Pons (tissue), 1 donor: ENCODE measurements at regions not wholly inside any gene's neighbourhood (a gene's known extent, or its start where the extent isn't known, plus 50 kb on each side); places are given as distances from the start of the nearest gene placed in this dataset.

Experiments
- DNase-seq: peaks from one replicate; pipeline ENCODE4 v3.0.0-alpha.2; 2016; ENCODE audit warnings: low spot score

DNA sequence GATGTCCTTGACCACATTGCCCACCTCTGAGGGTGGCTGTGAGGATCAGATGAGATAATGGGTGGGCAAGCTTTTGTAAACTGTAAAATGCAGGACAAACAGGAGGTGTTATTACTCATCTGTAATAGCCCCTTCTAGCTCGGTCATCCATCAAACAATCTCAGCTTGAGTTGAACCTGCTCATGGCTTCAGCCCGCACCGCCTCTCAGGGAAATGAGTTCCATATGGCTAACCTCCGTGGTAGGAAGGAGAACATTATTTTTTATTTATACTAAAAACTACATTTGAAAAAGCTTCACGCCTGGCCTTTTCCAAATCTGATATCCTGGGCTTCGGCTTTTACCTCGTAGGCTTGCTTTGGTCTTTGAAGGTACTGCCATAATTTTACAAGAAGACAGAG lies 116.2 kb upstream of the USP24 start:
- DNase-seq: no peak

DNA sequence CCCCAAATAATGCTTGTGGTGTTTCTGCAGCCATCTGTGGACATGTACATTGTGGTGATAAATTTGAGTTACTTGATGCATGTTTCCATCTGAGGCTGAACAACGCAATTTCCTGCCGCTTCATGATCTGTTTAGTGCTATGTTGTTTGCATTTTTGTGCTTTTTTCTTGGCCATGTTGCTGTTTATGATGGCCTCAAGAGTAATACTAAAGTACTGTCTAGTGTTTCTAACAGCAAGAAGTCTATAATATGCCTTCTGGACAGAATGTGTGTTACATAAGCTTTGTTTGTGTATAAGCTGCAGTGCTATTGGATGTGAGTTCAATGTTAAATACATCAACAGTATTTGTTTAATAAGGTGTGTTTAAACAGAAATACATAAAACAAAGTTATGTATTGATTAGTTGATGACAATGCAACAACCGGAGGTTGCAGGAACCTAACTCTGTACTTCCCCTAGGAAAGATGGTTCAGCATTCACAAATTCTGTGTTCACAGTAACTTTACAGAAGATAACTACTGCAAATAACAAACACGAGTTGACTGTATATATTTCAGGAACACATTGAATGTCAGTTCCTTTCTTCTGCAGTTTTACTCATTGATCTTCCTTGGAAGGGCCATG lies 114.8 kb upstream of the USP24 start:
- DNase-seq: no peak

DNA sequence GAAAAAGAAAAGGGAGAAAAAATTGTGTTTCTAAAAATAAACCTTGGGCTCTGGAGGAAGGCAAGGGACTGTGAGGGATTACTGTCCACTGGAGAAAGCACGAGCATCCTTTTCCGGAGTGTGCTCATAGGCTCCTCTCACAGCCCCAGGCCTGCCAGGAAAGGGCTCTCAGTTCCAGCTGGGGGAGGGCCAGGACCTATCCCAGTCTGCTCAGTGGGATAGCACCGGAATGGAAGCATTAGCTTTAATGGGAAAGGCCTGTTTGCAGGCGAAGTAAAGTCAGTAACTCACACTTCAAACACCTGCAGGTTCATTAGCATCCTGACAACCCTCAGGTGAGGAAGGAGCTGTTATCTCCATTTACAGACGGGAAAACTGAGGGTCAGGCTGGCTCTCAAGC lies 113.9 kb upstream of the USP24 start:
- DNase-seq: no peak

DNA sequence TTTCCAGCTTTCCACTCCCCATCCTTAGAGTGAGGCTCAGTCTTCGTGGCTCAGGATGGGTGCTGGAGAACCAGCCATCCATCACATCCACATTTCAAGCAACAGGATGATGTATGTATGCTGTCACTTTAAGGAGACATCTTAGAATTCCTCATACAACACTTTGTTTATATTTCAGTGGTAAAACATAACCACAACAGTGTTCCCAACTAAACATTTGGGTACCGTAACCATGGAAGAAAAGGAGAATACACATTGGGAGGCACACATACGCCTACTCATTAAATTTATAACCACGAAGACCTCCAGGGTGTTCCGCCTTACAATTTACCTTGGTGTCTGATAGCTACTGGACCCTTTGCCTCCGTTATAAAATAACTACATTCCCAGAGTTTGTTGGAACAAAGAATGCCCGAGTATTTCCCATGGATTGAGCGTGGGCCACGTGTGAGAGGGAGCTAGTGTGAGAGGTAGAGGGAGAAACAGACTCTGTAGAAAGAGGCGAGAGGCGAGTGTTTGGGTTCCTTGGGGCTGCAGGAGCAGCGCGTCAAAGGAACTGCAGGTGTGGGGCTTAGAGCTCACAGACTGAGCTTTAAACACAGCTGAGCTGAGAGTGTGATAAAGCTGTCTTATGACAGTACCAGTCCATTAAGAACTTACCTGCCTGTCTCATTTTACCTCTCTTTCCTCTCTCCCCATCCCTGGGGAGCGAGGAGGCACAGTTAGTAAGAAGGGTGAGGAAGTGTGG lies 111.5 kb upstream of the USP24 start:
- no peak for DNase-seq

DNA sequence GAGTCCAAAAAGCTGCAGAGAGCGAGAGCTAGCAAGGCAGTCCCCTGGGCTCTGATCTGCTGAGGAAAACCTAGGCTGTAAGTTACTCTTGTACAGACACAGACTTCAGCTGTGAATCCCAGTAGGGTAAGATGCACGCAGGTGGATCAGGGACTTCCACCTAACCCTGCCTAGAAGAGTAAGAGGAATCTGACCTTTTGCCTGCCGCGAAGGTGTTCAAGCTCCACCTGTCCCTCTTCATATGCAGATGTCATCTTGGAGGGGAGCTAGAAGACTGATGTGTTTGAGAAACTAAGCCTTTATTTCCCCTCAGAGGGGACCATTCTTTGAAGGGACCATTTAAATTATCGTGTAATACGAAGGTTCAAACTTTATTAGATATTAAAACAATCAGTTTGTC lies 108.6 kb upstream of the USP24 start:
- no peak for DNase-seq

DNA sequence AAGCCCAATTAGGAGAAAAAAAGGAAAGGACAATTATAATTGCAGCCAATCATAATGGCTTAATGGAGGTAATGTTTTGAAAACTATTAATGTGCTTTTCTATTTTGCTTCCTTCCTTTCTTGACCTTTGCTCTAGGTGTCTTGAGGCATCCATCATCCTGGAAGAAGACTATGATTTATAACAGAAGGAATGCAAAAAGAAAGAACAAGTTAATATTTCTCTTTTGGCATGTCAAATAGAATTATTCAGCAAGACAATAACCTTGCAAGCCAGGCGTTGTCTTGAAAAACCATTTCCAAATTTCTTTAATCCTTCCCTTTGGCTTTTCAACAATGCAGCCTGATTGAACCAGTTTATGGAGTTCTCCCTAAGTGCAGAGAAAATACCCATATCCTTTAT lies 107.7 kb upstream of the USP24 start:
- DNase-seq: no peak

DNA sequence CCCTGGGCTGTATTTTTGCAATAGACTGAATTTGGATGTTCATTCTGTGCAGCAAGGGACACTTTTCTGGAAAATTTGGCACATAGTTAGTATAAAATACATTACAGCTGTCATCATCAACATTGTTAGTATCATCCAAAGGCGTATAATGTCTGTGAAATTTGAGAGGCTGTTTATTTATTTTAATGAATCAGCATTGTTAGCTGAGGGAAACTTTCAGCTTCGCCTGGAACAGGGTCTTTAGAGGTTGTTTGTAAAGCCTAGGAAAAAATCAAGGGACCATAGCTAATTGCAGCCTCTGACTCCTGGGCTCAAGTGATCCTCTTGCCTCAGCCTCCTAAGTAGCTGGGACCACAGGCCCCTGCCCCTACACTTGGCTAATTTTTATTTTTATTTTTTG lies 106.8 kb upstream of the USP24 start:
- DNase-seq: no peak

DNA sequence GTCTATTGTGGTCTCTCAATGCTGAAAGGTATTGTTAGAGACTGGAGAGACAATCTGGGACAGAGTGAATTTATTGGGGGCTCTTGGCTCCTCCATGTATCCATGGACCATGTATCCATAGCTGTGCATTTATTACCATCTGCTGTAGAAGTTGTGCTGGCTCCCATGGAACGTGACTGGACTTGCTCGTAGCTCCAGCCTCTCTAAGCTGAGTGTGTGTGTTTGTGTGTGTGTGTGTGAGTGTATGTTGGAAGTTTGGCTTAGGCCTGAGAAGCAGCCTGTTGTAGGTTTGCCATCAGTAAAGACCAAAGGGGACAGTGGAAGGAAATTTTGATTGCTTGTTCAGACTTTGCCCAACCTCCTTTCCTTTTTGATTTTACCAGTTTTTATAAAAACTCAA lies 105.7 kb upstream of the USP24 start:
- no peak for DNase-seq

DNA sequence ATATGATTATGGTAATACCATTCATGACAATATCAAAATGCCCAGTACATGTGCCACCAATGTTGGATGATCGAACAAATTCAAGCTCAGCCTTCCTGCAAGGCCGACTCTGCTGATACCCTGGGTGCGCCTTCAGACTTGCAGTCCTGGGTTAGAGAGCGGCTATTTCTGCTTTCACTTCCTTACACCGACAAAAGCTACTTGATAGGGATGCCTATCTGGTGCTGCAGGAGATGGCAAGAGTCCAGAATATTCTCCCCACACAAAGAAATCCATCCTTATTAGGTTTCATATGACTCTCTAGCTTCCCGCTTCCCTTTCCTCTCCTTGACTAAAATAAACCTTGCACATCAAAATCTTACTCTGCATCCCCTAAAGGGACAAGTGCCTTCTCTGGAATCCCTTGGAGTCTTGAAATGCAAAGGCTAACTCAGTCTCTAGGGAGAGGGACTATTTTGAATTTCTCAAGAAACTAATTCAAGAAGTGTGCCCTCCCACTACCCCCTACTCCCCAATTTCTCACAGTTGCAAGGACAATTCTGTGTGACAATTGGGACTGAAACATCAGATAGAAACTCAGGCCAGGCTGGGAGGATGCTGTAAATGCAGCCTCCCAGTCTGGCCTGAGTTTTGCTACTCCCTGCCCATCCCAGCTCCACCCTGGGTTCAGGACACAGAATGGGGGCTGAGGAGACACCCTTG lies 103.1 kb upstream of the USP24 start:
- DNase-seq: peak; percentile 40

DNA sequence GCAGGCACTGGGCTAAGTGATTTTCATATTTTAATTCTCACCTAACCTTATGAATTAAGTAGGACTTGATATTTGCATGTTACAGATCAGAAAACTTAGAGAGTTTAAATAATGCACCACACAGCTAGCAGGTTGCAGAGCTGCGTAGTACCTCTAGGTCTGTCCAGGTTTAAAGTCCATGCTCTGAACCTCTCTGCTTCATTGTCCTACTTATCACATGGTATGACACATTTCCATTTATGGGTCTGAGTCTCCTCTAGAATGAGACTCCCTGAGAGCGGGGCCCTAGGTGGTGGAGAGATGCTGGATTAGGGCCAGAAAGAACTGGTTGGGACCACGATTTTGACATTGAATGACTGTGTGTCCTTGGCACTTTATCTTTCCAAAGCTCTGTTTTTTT lies 102.5 kb upstream of the USP24 start:
- no peak for DNase-seq

DNA sequence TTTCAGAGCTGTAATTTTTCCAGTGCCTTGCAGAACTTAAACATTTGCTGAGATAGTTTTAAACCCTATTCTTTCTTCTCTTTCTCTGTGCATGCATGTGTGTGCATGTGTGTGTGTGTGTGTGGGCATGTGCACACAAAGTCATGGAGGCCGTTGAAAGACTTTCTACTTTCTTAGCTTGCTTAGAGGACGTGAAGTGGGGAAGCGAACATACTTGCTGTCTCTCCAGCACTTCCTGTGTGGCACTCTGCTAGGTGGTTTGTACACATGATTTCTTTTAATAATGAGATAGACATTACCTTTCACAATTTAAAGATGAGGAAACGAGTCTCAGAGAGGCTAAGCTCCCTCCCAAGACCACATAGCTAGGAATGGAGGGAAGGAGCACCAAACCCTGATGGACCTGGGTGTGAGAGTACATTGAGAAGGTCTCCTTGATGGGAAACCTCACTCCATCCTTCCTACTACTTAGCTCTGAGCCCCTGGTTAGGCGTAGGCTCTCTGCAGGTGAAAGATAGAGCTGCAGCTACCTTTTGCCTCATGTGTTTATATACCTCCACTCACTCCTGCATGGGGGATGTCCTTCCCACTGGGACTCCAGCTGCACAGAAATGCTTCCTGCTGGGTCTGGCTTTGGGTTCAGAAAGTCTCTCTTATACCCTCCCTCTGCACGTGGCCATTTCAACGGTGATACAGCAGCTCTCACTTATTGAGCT lies 101.9 kb upstream of the USP24 start:
- DNase-seq: no peak

DNA sequence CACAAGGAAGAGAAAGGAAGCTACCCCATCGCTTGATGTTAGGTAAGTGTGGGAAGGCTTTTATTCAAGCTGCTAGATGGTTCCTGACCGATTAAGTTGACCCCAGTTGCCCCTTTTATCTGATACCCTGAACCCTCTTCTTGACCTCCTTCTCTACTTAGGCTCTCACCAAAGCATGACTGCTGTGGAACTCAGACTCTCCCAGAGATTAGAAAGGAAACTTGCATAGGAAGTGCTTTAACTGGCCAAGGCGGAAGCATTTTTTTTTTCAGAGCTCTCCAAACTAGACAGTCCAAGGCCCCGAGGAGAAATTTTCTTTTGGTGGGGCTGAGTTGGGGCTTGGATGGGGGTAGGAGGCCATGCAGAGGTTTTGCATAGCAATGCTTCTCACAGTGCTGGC lies 101.3 kb upstream of the USP24 start:
- DNase-seq: peak; percentile 20

DNA sequence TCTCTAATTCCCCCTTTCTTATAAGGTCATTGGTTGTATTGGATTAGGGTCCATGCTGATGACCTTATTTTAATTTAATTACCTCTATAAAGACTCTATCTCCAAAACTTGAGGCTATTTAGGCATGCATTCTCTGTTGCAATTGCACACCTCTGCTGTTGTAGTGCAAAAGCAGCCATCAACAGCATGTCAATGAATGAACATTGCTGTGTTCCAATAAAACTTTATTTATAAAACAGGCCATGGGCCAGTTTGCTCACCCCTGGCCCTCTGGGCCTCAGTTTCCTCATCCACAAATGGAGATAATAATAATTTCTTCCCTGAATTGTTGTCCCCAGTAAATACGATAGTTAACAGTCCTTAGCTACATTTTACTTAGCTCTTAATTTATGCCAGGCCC lies 100.4 kb upstream of the USP24 start:
- no peak for DNase-seq

DNA sequence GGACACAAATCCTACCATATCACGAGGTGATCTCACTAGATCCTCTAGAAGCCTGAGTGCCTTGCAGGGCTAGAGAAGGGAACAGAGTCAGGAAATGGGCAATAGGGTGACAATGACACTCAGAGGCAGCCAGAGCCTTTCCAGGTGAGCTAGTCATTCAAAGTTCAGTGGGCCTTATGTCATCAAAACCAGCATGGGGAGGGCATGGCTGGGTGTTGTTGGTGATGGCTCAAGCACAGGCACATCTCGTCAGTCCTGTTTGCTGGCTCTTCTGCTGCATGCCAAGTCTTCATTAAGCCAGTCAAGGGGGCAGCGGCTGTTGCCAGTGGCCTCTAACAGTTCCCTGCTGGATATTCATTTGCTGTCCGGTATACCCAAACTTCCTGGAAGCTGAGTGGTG lies 99.6 kb upstream of the USP24 start:
- no peak for DNase-seq

DNA sequence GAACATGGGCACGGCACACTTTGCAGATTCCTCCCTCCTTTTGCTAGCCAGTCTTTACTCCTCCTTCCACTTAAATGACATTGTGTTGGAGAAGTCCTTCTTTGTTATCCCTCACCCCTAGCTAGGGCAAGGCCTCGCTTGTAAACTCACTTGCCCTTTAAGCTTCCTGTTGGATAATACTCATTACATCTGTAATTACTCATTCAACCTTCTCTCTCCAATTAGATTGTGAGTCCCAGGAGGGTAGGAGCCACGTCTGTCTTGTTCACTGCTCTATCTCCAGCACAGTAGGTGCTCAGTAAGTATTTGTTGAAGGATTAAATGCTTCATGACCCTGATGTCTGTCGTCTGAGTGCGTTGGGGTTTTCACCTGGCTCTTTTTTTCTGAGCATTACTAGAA lies 98.7 kb upstream of the USP24 start:
- DNase-seq: no peak

DNA sequence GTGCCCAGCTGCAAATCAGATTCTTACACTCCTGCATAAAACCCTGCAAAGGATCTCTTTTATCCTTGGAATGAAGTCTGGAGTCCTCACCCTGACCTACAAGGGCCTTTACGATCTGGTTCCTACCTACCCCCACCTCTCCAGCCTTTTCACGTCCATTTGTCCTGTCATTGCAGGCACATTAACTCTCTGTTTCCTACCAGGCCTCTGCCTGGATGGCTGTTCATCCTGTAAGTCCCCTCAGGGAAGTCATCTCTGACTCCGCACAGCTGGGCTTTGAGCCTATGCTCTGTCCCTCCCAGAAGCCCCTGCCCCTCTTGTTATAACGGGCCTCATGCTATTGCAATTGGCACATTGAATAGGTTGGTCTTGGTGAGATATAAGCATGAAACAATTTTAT lies 96.8 kb upstream of the USP24 start:
- DNase-seq: no peak

DNA sequence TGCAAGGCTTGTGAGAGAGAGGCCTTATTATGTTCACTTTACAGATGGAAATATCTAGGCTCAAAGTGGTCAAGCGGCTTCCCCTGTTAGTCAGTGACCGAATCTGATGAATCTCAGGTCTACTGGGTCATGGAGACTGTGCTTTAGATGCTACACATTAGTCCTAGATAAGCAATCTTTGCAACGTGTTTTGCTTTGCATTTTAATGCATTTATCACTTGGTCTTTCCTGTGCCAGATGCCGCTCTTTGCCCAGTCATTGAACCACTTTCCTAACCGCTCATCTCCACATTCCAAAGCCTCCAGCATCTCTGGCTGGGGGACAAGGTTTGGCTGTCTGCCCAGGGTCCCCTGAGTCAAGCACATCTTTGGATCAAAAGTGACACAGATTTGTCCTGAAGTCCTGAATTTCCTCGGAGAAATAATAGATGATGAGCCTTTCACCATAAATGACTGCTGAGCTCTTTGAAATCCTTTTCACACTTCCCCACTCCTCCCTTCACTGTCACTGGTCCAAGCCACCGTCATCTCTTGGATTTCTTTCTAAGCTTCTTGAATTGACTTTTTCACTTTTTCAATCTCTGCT lies 96.0 kb upstream of the USP24 start:
- no peak for DNase-seq

DNA sequence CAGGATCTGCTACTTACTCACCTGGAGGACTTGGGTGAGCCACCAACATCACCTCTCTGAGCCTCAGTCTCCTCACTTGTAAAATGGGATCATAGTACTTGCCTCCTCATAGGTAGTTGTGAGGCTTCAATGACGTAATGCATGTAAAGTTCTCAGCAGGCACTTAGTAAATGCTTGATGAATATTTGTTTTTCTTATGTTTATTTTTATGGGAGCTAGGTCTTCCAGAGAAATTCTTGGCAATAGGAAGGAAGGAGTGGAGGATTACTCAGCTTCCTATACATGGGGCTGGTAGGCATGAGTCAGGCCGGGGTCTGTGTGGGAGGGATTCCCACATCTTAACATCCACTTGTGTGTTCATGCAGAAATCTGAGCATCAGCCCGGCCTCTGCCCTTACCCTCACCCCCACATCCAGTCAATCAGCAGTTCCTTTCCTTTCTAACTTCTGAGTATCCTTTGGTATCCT lies 95.4 kb upstream of the USP24 start:
- DNase-seq: no peak

DNA sequence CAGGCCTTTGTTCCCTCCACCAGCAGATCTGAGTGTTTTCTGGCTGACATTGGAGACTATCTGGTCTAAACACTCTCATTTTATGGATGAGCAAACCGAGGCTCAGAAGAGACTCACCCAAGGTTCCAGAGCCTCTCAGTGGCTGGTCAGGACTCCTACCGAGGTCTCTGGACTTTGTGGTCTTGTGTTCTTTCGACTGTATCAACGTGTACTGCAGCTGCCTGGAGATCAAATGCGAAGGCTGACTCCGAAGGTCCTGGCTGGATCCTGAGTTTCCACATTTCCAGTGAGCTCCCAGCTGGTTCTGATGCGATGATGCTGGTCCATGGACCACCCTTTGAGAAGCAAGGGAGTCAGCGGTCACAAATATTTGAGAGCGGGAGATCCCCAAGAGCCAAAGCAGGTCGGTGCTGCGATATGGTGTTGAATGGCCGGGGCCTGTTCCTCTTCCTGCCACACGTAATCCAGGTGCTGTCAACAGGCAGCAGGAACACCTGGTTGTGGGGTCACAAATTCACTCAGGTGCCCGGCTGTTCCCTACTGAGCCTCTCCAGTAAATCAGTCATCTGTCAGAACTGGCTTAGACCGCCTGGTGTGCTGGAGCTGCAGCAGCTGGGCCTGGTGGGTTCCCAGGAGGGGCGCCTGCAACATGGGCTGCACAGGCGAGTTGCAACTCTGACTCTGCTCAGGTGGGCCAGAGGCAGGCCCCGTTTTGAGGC lies 94.8 kb upstream of the USP24 start:
- DNase-seq: no peak

DNA sequence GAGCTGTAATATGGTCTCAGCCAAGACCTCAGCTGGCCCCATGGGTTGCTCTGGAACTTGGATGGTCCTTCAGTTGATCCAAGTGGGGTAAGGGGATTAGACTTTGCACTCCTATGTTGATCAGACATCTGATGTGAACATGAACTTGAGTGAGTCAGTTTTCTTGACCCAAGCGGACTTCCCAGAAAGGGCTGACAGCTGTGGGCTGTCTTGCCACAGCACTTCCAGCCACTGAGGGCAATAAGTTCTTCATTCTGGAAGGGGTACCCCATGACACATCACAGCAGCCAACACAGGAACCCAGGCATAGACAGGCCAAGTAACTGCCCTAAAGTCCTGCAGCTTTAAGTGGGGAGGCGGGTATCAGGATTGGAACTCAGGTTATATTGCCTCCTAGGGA lies 93.9 kb upstream of the USP24 start:
- DNase-seq: no peak

DNA sequence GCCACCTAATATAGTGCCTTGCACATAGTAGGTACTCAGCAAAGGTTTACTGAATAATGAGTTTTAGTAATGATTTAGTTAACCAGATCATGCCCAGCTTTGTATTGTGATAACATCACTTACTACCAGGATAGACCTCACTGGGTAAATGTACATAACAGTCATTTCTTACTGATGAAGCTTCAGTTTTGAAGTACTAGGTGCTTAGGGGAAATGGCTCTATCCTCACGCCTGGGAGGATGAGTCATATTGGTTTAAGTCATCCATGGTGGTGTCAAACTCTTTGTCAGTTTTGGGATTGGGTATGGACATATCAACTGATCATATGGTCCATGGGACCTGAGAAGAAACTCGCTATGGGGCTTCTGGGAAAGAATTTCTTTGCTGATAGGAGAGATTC lies 90.6 kb upstream of the USP24 start:
- DNase-seq: no peak
